LNCAP (cell line): ENCODE measurements at regions not wholly inside any gene's neighbourhood (a gene's known extent, or its start where the extent isn't known, plus 50 kb on each side); places are given as distances from the start of the nearest gene placed in this dataset.

ENCODE experiments used
- TF ChIP-seq, protein P1 (sequence below): fragments of 450-650 bp; IDR thresholded peaks from 2 replicates; pipeline ENCODE4 v1.5.1; 2017; ENCODE audit warnings: mild to moderate bottlenecking

DNA sequence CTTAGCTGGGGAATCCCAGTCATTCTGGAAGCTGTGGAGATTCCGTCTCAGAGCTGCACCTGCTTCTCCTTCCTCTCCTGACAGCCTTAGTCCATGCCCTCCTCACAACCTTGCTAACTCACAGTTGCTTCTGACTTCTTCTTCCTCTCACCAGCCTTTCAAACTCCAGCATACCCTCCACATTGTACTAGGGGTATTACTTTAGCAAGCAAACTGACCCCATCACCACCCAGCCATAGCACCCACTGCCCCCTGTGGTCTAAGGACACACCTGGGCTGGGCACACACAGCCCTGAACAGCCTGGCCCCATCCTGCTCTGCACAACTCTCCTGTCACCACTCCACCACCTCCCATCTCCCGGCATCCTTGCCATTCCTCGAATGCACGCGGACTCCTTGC, 208.2 kb downstream of the FBXO15 start:
- TF ChIP-seq, protein P1, sequence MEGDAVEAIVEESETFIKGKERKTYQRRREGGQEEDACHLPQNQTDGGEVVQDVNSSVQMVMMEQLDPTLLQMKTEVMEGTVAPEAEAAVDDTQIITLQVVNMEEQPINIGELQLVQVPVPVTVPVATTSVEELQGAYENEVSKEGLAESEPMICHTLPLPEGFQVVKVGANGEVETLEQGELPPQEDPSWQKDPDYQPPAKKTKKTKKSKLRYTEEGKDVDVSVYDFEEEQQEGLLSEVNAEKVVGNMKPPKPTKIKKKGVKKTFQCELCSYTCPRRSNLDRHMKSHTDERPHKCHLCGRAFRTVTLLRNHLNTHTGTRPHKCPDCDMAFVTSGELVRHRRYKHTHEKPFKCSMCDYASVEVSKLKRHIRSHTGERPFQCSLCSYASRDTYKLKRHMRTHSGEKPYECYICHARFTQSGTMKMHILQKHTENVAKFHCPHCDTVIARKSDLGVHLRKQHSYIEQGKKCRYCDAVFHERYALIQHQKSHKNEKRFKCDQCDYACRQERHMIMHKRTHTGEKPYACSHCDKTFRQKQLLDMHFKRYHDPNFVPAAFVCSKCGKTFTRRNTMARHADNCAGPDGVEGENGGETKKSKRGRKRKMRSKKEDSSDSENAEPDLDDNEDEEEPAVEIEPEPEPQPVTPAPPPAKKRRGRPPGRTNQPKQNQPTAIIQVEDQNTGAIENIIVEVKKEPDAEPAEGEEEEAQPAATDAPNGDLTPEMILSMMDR, result no peak

DNA sequence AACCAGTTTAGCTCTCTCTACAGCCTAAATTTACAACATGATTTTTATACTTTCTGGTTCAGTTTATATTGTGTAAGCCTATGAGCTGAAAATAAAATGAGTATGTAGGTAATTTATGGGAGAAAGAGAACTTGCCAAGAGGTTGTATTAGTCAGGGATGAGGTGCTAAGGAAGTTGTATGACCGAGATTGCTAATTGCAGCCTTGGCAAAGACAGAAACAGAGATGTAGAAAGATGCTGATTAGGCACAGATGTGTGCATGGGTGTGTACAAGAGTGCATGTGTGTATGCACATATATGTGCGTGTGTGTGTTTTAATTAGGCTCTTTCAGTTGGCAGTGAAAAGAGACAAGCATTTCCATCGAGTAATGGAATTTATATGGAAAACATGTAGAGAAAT, 213.9 kb downstream of the FBXO15 start:
- TF ChIP-seq, protein P1, result no peak

- TF ChIP-seq, protein P1, result no peak
Observed at GRCh38 chr18:73932976-73933375, 214.7 kb downstream of the FBXO15 start.

GRCh38 chr18:73927496-73927895, 220.1 kb downstream of the FBXO15 start:
- TF ChIP-seq, protein P1, result no peak

GRCh38 chr18:73924836-73925235, 222.8 kb downstream of the FBXO15 start:
- TF ChIP-seq, protein P1, result no peak

DNA sequence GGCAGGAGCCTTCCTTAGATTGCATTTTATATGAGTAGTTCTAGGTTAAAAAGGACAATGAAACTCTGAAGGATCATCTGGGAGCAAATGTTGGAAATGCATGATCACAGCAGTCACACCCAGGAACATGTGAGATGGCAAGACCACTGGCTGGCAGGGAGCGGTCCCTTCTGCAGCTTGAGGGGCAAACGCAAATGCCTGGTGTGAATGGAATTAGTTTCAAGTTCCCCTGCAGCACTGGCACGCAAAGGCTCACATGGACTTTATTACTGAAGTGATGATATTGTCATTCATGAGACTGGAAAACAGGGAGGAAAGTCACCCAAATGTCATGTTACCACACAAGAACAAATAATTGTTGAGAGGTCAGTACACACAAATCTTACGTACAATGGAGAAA, 223.3 kb downstream of the FBXO15 start:
- TF ChIP-seq, protein P1, result no peak

GRCh38 chr18:73923866-73924265, 223.8 kb downstream of the FBXO15 start:
- TF ChIP-seq, protein P1, result no peak

DNA sequence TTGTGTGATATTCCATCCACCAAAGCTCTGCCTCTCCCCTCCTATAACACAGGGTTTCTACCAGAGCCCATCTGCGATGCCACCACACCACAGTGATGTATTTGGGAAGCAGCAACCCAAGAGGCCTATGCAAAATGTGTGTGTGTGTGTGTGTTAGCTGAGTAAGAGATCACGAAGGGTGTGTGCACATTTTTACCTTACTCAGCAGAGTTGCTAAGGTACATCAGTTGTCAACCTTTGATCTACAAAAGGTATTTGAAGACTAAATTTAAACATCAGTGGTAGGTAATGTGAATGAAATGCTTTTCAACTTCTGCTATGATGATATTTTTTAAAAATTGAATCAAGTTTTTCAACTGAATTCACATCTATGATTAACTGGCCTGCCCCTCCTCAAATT, 227.6 kb downstream of the FBXO15 start:
- TF ChIP-seq, protein P1, result no peak
